ENCODE measurements at regions not wholly inside any gene's neighbourhood (a gene's known extent, or its start where the extent isn't known, plus 50 kb on each side); places are given as distances from the start of the nearest gene placed in this dataset.

DNA sequence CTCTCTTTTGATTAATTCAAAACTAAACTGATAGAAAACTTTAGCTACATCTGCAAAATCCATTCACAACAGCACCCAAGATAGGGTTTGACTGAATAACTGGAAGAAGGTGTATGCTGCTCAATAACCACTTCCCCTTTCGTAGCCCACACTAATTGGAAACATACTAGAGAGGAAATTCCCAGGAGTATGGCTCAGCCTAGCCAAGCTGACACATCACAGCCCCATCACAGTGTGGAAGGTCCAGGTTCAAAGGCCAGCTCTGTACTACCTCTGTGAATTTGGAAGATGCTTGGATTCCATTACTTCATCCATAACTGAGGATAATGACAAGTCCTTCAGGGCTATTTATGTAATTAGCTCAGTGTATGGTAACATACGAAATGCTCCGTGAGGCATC lies 185.4 kb downstream of the FBXO15 start:
- ATAC-seq, result no peak
- TF ChIP-seq ZFP3 (CRISPR knock-in tag; IDR thresholded peaks at IDR 0.05) (no peak), CSDC2 (CRISPR knock-in tag; IDR thresholded peaks at IDR 0.05) (no peak), GLIS3 (CRISPR knock-in tag; IDR thresholded peaks at IDR 0.05) (no peak), TCF4 (CRISPR knock-in tag; IDR thresholded peaks at IDR 0.05; ENCODE audit: borderline replicate concordance) (no peak), SNAI2 (CRISPR knock-in tag; IDR thresholded peaks at IDR 0.05) (no peak), ZC3H10 (CRISPR knock-in tag; IDR thresholded peaks at IDR 0.05) (no peak)
- TF ChIP-seq, protein P1, sequence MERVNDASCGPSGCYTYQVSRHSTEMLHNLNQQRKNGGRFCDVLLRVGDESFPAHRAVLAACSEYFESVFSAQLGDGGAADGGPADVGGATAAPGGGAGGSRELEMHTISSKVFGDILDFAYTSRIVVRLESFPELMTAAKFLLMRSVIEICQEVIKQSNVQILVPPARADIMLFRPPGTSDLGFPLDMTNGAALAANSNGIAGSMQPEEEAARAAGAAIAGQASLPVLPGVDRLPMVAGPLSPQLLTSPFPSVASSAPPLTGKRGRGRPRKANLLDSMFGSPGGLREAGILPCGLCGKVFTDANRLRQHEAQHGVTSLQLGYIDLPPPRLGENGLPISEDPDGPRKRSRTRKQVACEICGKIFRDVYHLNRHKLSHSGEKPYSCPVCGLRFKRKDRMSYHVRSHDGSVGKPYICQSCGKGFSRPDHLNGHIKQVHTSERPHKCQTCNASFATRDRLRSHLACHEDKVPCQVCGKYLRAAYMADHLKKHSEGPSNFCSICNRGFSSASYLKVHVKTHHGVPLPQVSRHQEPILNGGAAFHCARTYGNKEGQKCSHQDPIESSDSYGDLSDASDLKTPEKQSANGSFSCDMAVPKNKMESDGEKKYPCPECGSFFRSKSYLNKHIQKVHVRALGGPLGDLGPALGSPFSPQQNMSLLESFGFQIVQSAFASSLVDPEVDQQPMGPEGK (CRISPR knock-in tag; IDR thresholded peaks at IDR 0.05; ENCODE audit: borderline replicate concordance), result no peak
- TF ChIP-seq, protein P2, sequence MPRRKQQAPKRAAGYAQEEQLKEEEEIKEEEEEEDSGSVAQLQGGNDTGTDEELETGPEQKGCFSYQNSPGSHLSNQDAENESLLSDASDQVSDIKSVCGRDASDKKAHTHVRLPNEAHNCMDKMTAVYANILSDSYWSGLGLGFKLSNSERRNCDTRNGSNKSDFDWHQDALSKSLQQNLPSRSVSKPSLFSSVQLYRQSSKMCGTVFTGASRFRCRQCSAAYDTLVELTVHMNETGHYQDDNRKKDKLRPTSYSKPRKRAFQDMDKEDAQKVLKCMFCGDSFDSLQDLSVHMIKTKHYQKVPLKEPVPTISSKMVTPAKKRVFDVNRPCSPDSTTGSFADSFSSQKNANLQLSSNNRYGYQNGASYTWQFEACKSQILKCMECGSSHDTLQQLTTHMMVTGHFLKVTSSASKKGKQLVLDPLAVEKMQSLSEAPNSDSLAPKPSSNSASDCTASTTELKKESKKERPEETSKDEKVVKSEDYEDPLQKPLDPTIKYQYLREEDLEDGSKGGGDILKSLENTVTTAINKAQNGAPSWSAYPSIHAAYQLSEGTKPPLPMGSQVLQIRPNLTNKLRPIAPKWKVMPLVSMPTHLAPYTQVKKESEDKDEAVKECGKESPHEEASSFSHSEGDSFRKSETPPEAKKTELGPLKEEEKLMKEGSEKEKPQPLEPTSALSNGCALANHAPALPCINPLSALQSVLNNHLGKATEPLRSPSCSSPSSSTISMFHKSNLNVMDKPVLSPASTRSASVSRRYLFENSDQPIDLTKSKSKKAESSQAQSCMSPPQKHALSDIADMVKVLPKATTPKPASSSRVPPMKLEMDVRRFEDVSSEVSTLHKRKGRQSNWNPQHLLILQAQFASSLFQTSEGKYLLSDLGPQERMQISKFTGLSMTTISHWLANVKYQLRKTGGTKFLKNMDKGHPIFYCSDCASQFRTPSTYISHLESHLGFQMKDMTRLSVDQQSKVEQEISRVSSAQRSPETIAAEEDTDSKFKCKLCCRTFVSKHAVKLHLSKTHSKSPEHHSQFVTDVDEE (CRISPR knock-in tag; IDR thresholded peaks at IDR 0.05), result no peak

DNA sequence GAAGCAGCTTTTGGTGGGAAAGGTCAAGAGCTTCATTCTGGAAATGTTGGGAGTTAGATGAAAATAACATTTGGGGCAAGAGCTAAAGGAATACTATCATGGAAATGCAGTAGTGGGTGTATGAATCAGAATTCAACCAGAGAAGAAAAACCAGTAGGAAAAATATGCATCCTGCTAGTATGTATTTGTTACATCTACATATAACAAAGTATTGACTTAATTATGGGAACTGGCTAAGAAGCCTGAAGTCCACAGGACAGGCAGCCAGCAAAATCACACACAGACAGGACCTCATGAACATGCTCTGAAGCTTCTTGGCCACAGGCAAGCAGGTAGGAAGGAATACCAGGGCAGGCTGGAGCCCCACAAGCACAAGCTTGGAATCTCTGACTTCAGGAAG lies 185.8 kb downstream of the FBXO15 start:
- TF ChIP-seq TCF4 (CRISPR knock-in tag; IDR thresholded peaks at IDR 0.05; ENCODE audit: borderline replicate concordance) (no peak), ZFP30 (CRISPR knock-in tag; IDR thresholded peaks at IDR 0.05) (no peak), BACH2 (CRISPR knock-in tag; IDR thresholded peaks at IDR 0.05; ENCODE audit: borderline replicate concordance) (no peak), ZNF8 (CRISPR knock-in tag; IDR thresholded peaks at IDR 0.05) (no peak), CSDC2 (CRISPR knock-in tag; IDR thresholded peaks at IDR 0.05) (no peak), GLIS3 (CRISPR knock-in tag; IDR thresholded peaks at IDR 0.05) (no peak), PPARA (CRISPR knock-in tag; IDR thresholded peaks at IDR 0.05; ENCODE audit: borderline replicate concordance) (no peak), ZNF565 (CRISPR knock-in tag; conservative IDR thresholded peaks at IDR 0.05; ENCODE audit: low read depth) (no peak), ARNTL (CRISPR knock-in tag; IDR thresholded peaks at IDR 0.05; ENCODE audit: borderline replicate concordance, low read depth) (no peak), ZC3H10 (CRISPR knock-in tag; IDR thresholded peaks at IDR 0.05) (no peak), ISL1 (CRISPR knock-in tag; IDR thresholded peaks at IDR 0.05) (no peak), ZFP3 (CRISPR knock-in tag; IDR thresholded peaks at IDR 0.05) (no peak)
- TF ChIP-seq, protein P3, sequence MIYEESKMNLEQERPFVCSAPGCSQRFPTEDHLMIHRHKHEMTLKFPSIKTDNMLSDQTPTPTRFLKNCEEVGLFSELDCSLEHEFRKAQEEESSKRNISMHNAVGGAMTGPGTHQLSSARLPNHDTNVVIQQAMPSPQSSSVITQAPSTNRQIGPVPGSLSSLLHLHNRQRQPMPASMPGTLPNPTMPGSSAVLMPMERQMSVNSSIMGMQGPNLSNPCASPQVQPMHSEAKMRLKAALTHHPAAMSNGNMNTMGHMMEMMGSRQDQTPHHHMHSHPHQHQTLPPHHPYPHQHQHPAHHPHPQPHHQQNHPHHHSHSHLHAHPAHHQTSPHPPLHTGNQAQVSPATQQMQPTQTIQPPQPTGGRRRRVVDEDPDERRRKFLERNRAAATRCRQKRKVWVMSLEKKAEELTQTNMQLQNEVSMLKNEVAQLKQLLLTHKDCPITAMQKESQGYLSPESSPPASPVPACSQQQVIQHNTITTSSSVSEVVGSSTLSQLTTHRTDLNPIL (CRISPR knock-in tag; IDR thresholded peaks at IDR 0.05; ENCODE audit: low read depth), result no peak
- TF ChIP-seq, protein P4, sequence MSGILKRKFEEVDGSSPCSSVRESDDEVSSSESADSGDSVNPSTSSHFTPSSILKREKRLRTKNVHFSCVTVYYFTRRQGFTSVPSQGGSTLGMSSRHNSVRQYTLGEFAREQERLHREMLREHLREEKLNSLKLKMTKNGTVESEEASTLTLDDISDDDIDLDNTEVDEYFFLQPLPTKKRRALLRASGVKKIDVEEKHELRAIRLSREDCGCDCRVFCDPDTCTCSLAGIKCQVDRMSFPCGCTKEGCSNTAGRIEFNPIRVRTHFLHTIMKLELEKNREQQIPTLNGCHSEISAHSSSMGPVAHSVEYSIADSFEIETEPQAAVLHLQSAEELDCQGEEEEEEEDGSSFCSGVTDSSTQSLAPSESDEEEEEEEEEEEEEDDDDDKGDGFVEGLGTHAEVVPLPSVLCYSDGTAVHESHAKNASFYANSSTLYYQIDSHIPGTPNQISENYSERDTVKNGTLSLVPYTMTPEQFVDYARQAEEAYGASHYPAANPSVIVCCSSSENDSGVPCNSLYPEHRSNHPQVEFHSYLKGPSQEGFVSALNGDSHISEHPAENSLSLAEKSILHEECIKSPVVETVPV (CRISPR knock-in tag; IDR thresholded peaks at IDR 0.05), result no peak
- TF ChIP-seq, protein P1 (CRISPR knock-in tag; IDR thresholded peaks at IDR 0.05; ENCODE audit: borderline replicate concordance), result no peak
- TF ChIP-seq, protein P5, sequence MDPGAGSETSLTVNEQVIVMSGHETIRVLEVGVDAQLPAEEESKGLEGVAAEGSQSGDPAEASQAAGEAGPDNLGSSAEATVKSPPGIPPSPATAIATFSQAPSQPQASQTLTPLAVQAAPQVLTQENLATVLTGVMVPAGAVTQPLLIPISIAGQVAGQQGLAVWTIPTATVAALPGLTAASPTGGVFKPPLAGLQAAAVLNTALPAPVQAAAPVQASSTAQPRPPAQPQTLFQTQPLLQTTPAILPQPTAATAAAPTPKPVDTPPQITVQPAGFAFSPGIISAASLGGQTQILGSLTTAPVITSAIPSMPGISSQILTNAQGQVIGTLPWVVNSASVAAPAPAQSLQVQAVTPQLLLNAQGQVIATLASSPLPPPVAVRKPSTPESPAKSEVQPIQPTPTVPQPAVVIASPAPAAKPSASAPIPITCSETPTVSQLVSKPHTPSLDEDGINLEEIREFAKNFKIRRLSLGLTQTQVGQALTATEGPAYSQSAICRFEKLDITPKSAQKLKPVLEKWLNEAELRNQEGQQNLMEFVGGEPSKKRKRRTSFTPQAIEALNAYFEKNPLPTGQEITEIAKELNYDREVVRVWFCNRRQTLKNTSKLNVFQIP (CRISPR knock-in tag; IDR thresholded peaks at IDR 0.05; ENCODE audit: borderline replicate concordance, low read depth), result no peak
- TF ChIP-seq, protein P2 (CRISPR knock-in tag; IDR thresholded peaks at IDR 0.05), result no peak
- no peak for ATAC-seq
